Transverse colon (tissue), 4 donors: ENCODE measurements at regions not wholly inside any gene's neighbourhood (a gene's known extent, or its start where the extent isn't known, plus 50 kb on each side); places are given as distances from the start of the nearest gene placed in this dataset.

Source experiments
- DNase-seq: peaks from one replicate; pipeline ENCODE4 v3.0.0-alpha.2; 2019
- H3K27ac ChIP-seq, 4 donors: fragments of 200-600 bp; sonication (generic); 2 replicates each; pipeline ENCODE4 v1.5.1; 2016 to 2018; ENCODE audit warnings: inconsistent platforms in 4 of 4
- H3K27me3 ChIP-seq: fragments of 200-600 bp; sonication (generic); 2 replicates; pipeline ENCODE4 v1.5.1; 2017; ENCODE audit warnings: inconsistent platforms
- H3K36me3 ChIP-seq, 4 donors: fragments of 200-600 bp; sonication (generic); 2 replicates each; pipeline ENCODE4 v1.5.1; 2017 to 2019; ENCODE audit warnings: inconsistent platforms in 4 of 4
- H3K4me1 ChIP-seq, 4 donors: fragments of 200-600 bp; sonication (generic); 2 replicates each; pipeline ENCODE4 v1.5.1; 2017 to 2020; ENCODE audit warnings: inconsistent platforms in 4 of 4
- H3K4me3 ChIP-seq, 4 donors: fragments of 200-600 bp; sonication (generic); 1 replicate in 1 of 4; 2 replicates in 3 of 4; pipeline versions ENCODE4 v1.5.1 to v1.6.1; 2017 to 2019; ENCODE audit warnings: inconsistent platforms in 4 of 4
- H3K9me3 ChIP-seq, 2 donors: fragments of 200-600 bp; sonication (generic); 2 replicates each; pipeline ENCODE4 v1.5.1; 2017 to 2019; ENCODE audit warnings: inconsistent platforms in 2 of 2
- CTCF ChIP-seq, 5 experiments: fragments of 200-600 bp in 3 of 5; fragments of 450-650 bp in 2 of 5; sonication (generic) in 3 of 5; IDR thresholded peaks; 1 replicate in 2 of 5; 2 replicates in 3 of 5; pipeline ENCODE4 v1.5.1; 2016 to 2017; ENCODE audit warnings: antibody characterized with exemption in 5 of 5, inconsistent platforms in 3 of 5, mild to moderate bottlenecking in 2 of 5, moderate library complexity in 1 of 5
- EP300 ChIP-seq: sonication (generic); formaldehyde crosslinking; IDR thresholded peaks from one replicate; pipeline ENCODE4 v1.6.1; 2017; ENCODE audit warnings: antibody characterized with exemption, low read depth
- POLR2A ChIP-seq: fragments of 450-650 bp; IDR thresholded peaks from one replicate; pipeline ENCODE4 v1.6.1; 2016; ENCODE audit warnings: antibody characterized with exemption, mild to moderate bottlenecking, moderate library complexity
- POLR2AphosphoS5 ChIP-seq, 3 donors: sonication (generic); formaldehyde crosslinking; IDR thresholded peaks; one replicate each; pipeline ENCODE4 v1.6.1; 2016; ENCODE audit warnings: antibody characterized with exemption in 3 of 3
- WGBS, 2 donors: methylation state at CpG; one replicate each; pipeline ENCODE4 v1.1.5; 2018; ENCODE audit warnings: low coverage in 1 of 2; 5-methylcytosine and 5-hydroxymethylcytosine counted together
- in situ Hi-C, 4 donors: fragments of 200-750 bp; cut with MboI; loops; one replicate each; pipeline versions ENCODE4 v1.15.0 to v1.15.1; 2017; ENCODE audit warnings: low sequenced_read_pairs in 3 of 4, low pct_ligation_motif_present in 1 of 4, low pct_unique_long_range_greater_than_20kb in 1 of 4
- intact Hi-C: fragments of 100-400 bp; cut with DNase I; formaldehyde crosslinking; loops from one replicate; pipeline ENCODE4 v1.15.1; 2023; ENCODE audit warnings: low total_unique reads

GRCh38 chr9:26612211-26612610 is 280.4 kb downstream of the CAAP1 start:
- no peaks in the 10 kb centered on the region for H3K36me3 ChIP-seq
- no peaks in the 10 kb centered on the region for H3K9me3 ChIP-seq
- no peak for DNase-seq
- H3K27me3 ChIP-seq: no peaks in the 10 kb centered on the region
- in situ Hi-C loops (no loop called here), intact Hi-C loops (no loop called here)
- no peak overlapping the region for H3K27ac ChIP-seq
- TF ChIP-seq POLR2AphosphoS5 (IDR thresholded peaks at IDR 0.05) (no peak), CTCF (IDR thresholded peaks at IDR 0.05) (no peak), POLR2A (no peak), EP300 (no peak)
- no peak overlapping the region for H3K4me3 ChIP-seq
- 54 to 71% methylated on average over 3 of the region's 3 CpGs for WGBS, 2 donors
- H3K4me1 ChIP-seq: no peaks in the 10 kb centered on the region

- Histone ChIP-seq H3K4me3 (no peak overlapping the region), H3K27me3 (no peaks in the 10 kb centered on the region), H3K4me1 (no peaks in the 10 kb centered on the region), H3K27ac (no peak overlapping the region), H3K36me3 (no peaks in the 10 kb centered on the region), H3K9me3 (no peaks in the 10 kb centered on the region)
- no peak for TF ChIP-seq EP300
- no peak for TF ChIP-seq CTCF (IDR thresholded peaks at IDR 0.05)
- no peak for TF ChIP-seq POLR2A
- no peak for TF ChIP-seq POLR2AphosphoS5 (IDR thresholded peaks at IDR 0.05)
- intact Hi-C loops (no loop called here), in situ Hi-C loops (no loop called here)
- WGBS, 2 donors: 77 to 97% methylated on average over 1 of the region's 1 CpG
- DNase-seq: no peak
These were observed 285.8 kb downstream of the CAAP1 start for GRCh38 chr9:26606756-26607155.

GRCh38 chr9:26605367-26605766 is 287.2 kb downstream of the CAAP1 start:
- Histone ChIP-seq H3K4me1 (no peaks in the 10 kb centered on the region), H3K4me3 (no peak overlapping the region), H3K9me3 (no peaks in the 10 kb centered on the region), H3K27ac (no peak overlapping the region), H3K27me3 (no peaks in the 10 kb centered on the region), H3K36me3 (no peaks in the 10 kb centered on the region)
- no peak for DNase-seq
- TF ChIP-seq POLR2AphosphoS5 (IDR thresholded peaks at IDR 0.05) (no peak), POLR2A (no peak), CTCF (IDR thresholded peaks at IDR 0.05) (no peak), EP300 (no peak)
- WGBS, 2 donors: 67% methylated on average over 1 of the region's 1 CpG; no CpG with 5 or more reads in 1 of the 2 donors
- intact Hi-C loops (no loop called here), in situ Hi-C loops (no loop called here)

- Histone ChIP-seq H3K27me3 (no peaks in the 10 kb centered on the region), H3K4me3 (no peak overlapping the region), H3K36me3 (no peaks in the 10 kb centered on the region), H3K9me3 (no peaks in the 10 kb centered on the region), H3K4me1 (no peaks in the 10 kb centered on the region), H3K27ac (no peak overlapping the region)
- DNase-seq: no peak
- 73 to 78% methylated on average over 3 to 4 of the region's 4 CpGs for WGBS, 2 donors
- intact Hi-C loops: no loop called here
- TF ChIP-seq EP300: no peak
- no peak for TF ChIP-seq POLR2AphosphoS5 (IDR thresholded peaks at IDR 0.05)
- no peak for TF ChIP-seq POLR2A
- no peak for TF ChIP-seq CTCF (IDR thresholded peaks at IDR 0.05)
- in situ Hi-C loops: no loop called here
These were observed 288.4 kb downstream of the CAAP1 start for GRCh38 chr9:26604076-26604662.
